ENCODE measurements at regions not wholly inside any gene's neighbourhood (a gene's known extent, or its start where the extent isn't known, plus 50 kb on each side); places are given as distances from the start of the nearest gene placed in this dataset.

DNA sequence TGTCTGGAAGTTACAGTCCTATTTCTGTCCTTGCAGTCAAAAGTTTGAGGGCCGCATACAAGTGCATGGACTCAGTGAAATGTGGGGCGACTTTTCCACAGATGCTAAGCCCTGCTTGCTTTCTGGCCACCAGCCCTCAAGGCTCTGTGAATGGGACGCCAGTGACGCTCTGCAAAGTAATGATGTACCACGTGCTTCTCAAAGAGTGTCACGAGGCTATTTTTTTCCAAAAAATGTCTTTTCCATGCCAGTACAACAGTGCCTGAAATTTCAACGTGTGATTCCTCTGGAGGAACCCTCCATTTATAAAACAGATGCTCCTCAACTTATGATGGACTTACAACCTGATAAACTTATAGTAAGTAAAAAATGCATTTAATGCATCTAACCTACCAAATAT is 281.8 kb upstream of the CRBN start:
- Histone ChIP-seq H3K4me1 (no peaks in the 10 kb centered on the region), H3K27ac (no peak overlapping the region), H3K27me3 (no peaks in the 10 kb centered on the region), H3K36me3 (no peaks in the 10 kb centered on the region), H3K4me3 (no peak overlapping the region), H3K9me3 (no peaks in the 10 kb centered on the region)
- TF ChIP-seq, protein P1, sequence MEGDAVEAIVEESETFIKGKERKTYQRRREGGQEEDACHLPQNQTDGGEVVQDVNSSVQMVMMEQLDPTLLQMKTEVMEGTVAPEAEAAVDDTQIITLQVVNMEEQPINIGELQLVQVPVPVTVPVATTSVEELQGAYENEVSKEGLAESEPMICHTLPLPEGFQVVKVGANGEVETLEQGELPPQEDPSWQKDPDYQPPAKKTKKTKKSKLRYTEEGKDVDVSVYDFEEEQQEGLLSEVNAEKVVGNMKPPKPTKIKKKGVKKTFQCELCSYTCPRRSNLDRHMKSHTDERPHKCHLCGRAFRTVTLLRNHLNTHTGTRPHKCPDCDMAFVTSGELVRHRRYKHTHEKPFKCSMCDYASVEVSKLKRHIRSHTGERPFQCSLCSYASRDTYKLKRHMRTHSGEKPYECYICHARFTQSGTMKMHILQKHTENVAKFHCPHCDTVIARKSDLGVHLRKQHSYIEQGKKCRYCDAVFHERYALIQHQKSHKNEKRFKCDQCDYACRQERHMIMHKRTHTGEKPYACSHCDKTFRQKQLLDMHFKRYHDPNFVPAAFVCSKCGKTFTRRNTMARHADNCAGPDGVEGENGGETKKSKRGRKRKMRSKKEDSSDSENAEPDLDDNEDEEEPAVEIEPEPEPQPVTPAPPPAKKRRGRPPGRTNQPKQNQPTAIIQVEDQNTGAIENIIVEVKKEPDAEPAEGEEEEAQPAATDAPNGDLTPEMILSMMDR (IDR thresholded peaks at IDR 0.05) = no peak
- no peak for TF ChIP-seq POLR2A (IDR thresholded peaks at IDR 0.05)
- DNase-seq = no peak

DNA sequence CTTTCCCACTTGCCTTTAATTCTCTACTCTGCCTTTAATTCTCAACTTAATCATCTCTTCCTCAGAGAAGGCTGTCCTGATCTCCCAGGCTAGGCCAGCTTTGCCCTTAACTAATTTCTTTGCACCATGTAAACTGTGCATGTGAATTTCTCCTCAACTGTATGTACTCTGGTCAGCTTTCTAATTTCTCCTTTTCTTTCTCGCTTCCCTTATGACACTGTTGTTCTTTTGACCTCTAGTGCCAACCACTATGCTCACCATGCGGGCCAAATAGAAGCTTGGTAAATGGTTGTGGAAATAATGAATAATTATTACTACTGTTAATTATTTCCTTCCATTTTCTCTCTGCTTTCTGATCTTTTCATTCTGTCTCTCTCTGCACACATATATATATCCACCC is 269.0 kb upstream of the CRBN start:
- no peak overlapping the region for H3K27ac ChIP-seq

DNA sequence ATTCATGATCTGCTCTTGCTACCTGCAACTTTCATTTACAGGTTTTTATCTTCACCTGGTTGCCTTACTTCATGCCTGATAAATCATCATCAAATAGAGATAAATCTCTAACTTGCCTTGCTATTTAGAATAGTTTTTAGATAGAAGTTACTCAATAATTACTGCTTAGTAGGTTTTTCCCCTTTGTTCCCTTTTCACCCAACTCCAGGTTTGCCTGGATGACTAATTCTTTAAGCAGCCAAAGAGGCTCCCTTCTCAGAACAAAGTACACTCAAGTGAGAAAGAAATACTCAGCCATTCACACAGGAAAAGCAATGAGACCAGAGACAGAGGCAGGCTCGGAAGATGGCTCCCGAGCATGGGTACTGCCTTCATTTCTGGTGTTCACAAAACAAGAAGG is 268.1 kb upstream of the CRBN start:
- H3K27ac ChIP-seq = no peak overlapping the region
- no peak for DNase-seq
- no peak overlapping the region for H3K4me3 ChIP-seq
- TF ChIP-seq, protein P1 (IDR thresholded peaks at IDR 0.05) = no peak
- no peak for TF ChIP-seq POLR2A (IDR thresholded peaks at IDR 0.05)
- H3K36me3 ChIP-seq = no peaks in the 10 kb centered on the region
- H3K4me1 ChIP-seq = no peaks in the 10 kb centered on the region
- H3K9me3 ChIP-seq = no peaks in the 10 kb centered on the region
- no peaks in the 10 kb centered on the region for H3K27me3 ChIP-seq

More for the DNA sequence above, 269.0 kb upstream of the CRBN start:
- no peak for DNase-seq
- TF ChIP-seq POLR2A (IDR thresholded peaks at IDR 0.05) = no peak
- TF ChIP-seq, protein P1 (IDR thresholded peaks at IDR 0.05) = no peak
- Histone ChIP-seq H3K27me3 (no peaks in the 10 kb centered on the region), H3K36me3 (no peaks in the 10 kb centered on the region), H3K9me3 (no peaks in the 10 kb centered on the region), H3K4me1 (no peaks in the 10 kb centered on the region), H3K4me3 (no peak overlapping the region)

DNA sequence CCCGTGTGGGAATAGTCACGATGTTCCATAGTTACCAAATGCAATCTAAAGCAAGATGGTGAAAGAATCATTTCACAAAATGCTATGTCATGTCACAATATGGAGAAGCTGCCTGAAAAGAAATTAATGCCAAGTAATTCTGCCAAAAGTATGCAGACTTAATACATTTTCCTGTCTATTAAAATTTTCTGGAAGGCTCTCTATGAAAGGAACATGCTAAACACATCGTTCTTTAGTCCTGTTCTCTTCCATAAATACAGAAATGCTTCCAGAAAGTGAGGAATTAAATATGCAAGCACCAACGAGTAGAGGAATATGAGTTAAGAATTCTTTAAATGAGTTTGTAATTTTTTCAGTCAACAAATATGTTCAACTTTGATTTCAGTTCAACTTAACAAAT is 266.8 kb upstream of the CRBN start:
- H3K4me1 ChIP-seq = no peaks in the 10 kb centered on the region
- H3K27ac ChIP-seq = no peak overlapping the region
- H3K9me3 ChIP-seq = no peaks in the 10 kb centered on the region
- H3K4me3 ChIP-seq = no peak overlapping the region
- H3K27me3 ChIP-seq = no peaks in the 10 kb centered on the region
- TF ChIP-seq, protein P1 (IDR thresholded peaks at IDR 0.05) = no peak
- no peaks in the 10 kb centered on the region for H3K36me3 ChIP-seq
- no peak for DNase-seq

DNA sequence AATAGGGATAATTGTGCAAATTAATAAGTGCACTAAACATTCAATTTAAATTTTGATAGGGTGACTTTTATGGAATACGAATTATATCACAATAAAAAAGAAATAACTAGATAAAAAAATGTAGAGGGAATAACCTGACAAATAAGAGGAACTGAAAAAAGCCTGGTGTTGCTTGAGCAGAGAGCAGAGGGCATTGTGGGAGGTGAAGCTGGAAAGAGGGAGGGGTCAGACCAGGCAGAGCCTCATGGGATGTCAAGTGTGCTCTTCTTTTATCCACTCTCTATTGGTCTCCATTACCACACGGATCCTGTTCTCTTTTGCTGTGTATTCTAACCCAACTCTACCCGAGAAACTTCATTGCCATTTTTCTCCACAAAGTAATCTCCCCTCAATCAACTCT is 264.0 kb upstream of the CRBN start:
- Histone ChIP-seq H3K4me1 (no peaks in the 10 kb centered on the region), H3K4me3 (no peak overlapping the region), H3K27ac (no peak overlapping the region), H3K9me3 (no peaks in the 10 kb centered on the region), H3K27me3 (no peaks in the 10 kb centered on the region), H3K36me3 (no peaks in the 10 kb centered on the region)
- DNase-seq = no peak
- TF ChIP-seq, protein P1 (IDR thresholded peaks at IDR 0.05) = no peak
- TF ChIP-seq POLR2A (IDR thresholded peaks at IDR 0.05) = no peak

DNA sequence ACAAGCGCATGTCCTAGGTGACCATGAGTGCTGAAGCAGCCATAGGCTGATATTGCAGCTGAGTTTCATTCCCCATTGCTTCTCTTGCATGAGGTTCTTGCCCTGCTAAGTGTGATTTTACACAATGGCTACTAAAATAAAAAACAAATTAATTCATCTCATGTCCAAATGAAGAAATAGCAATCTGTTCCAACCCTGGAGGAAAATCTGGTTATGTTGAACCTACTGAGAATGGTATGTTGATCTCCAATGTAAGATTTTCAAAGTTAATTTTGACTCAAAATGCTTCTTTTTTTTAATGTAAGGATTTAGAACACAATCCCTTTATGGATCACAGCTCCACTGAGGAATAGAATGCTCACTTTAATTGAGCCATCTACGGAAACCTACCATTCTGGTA is 254.2 kb upstream of the CRBN start:
- DNase-seq = no peak
- Histone ChIP-seq H3K4me1 (no peaks in the 10 kb centered on the region), H3K4me3 (no peak overlapping the region)

More for the DNA sequence above, 254.2 kb upstream of the CRBN start:
- Histone ChIP-seq H3K36me3 (no peaks in the 10 kb centered on the region), H3K9me3 (no peaks in the 10 kb centered on the region), H3K27ac (no peak overlapping the region), H3K27me3 (no peaks in the 10 kb centered on the region)
- TF ChIP-seq POLR2A (IDR thresholded peaks at IDR 0.05) = no peak
- TF ChIP-seq, protein P1 (IDR thresholded peaks at IDR 0.05) = no peak

All from Peyer's patch (tissue), 4 donors.